CD4-positive, alpha-beta T cell (primary cell): ENCODE measurements at regions not wholly inside any gene's neighbourhood (a gene's known extent, or its start where the extent isn't known, plus 50 kb on each side); places are given as distances from the start of the nearest gene placed in this dataset.
"Not testable (repeated sequence)": the region's sequence is repeated elsewhere in the genome, so short reads cannot be mapped to it uniquely, and the experiment has no call there.

ENCODE experiments used
- ATAC-seq: fragments of 200-7000 bp; cut with Tn5 transposase; one replicate; pipeline ENCODE4 v1.10.0; 2022; ENCODE audit warnings: mild to moderate bottlenecking; ENCODE audit not compliant: poor library complexity
- CTCF ChIA-PET: fragments of 350-600 bp; sonication (Branson Sonifier 250); formaldehyde crosslinking; loops from one replicate; lab custom pipeline; 2021; ENCODE audit warnings: antibody characterized with exemption, inconsistent platforms; lab: Charles Lee
- POLR2A ChIA-PET: fragments of 350-600 bp; sonication (Branson Sonifier 250); formaldehyde crosslinking; loops from one replicate; lab custom pipeline; 2021; ENCODE audit warnings: antibody characterized with exemption, inconsistent platforms; lab: Charles Lee
- DNase-seq, 14 experiments: peaks; one replicate each; pipeline ENCODE4 v3.0.0-alpha.2; 2013 to 2020; ENCODE audit warnings: mixed read lengths in 2 of 14
- H3K27ac ChIP-seq, 2 donors: one replicate each; pipeline versions ENCODE4 v1.5.1 to v1.7.0; 2013; ENCODE audit warnings: low read length in 2 of 2, low read depth in 1 of 2, mild to moderate bottlenecking in 1 of 2
- H3K27me3 ChIP-seq, 2 experiments: 1 replicate in 1 of 2; 2 replicates in 1 of 2; pipeline versions ENCODE4 v1.6.1 to v1.7.0; 2013; ENCODE audit warnings: low read length in 2 of 2, control low read depth in 1 of 2, mild to moderate bottlenecking in 1 of 2, moderate library complexity in 1 of 2; ENCODE audit not compliant: insufficient read depth in 2 of 2, control insufficient read depth in 1 of 2
- H3K36me3 ChIP-seq: one replicate; pipeline ENCODE4 v1.6.1; 2013; ENCODE audit warnings: low read length, control low read depth; ENCODE audit not compliant: insufficient read depth
- H3K4me1 ChIP-seq: one replicate; pipeline ENCODE4 v1.6.1; 2013; ENCODE audit warnings: low read length, control low read depth; ENCODE audit not compliant: insufficient read depth
- H3K4me3 ChIP-seq: one replicate; pipeline ENCODE4 v1.5.1; 2013; ENCODE audit warnings: mild to moderate bottlenecking, low read length, moderate library complexity
- H3K9me3 ChIP-seq, 2 experiments: 1 replicate in 1 of 2; 2 replicates in 1 of 2; pipeline versions ENCODE4 v1.6.1 to v1.7.0; 2013; ENCODE audit warnings: low read length in 2 of 2, mild to moderate bottlenecking in 2 of 2, control low read depth in 1 of 2, moderate library complexity in 1 of 2; ENCODE audit not compliant: control insufficient read depth in 1 of 2, insufficient read depth in 1 of 2
- H3K27ac Mint-ChIP-seq: one replicate; pipeline ENCODE4 v1.8.0; 2020; ENCODE audit warnings: mixed read lengths
- H3K27me3 Mint-ChIP-seq: one replicate; pipeline ENCODE4 v1.8.0; 2021; ENCODE audit warnings: mixed read lengths
- H3K36me3 Mint-ChIP-seq: one replicate; pipeline ENCODE4 v1.8.0; 2021; ENCODE audit warnings: low read depth, mixed read lengths
- H3K4me1 Mint-ChIP-seq: one replicate; pipeline ENCODE4 v1.8.0; 2021; ENCODE audit warnings: low read depth, mixed read lengths
- H3K4me3 Mint-ChIP-seq: one replicate; pipeline ENCODE4 v1.8.0; 2020; ENCODE audit warnings: mild to moderate bottlenecking, mixed read lengths
- H3K9me3 Mint-ChIP-seq: one replicate; pipeline ENCODE4 v1.8.0; 2020; ENCODE audit warnings: mixed read lengths
- CTCF ChIP-seq: fragments of 200-600 bp; IDR thresholded peaks from one replicate; pipeline ENCODE4 v1.8.0; 2022; ENCODE audit warnings: antibody characterized with exemption, mild to moderate bottlenecking
- intact Hi-C, 2 experiments: fragments of 100-400 bp; cut with DNase I in 1 of 2; cut with micrococcal nuclease in 1 of 2; formaldehyde crosslinking; loops; one replicate each; pipeline versions ENCODE4 v1.15.1 to v1.9.0; 2023 to 2025; cut with DNase I, micrococcal nuclease

DNA sequence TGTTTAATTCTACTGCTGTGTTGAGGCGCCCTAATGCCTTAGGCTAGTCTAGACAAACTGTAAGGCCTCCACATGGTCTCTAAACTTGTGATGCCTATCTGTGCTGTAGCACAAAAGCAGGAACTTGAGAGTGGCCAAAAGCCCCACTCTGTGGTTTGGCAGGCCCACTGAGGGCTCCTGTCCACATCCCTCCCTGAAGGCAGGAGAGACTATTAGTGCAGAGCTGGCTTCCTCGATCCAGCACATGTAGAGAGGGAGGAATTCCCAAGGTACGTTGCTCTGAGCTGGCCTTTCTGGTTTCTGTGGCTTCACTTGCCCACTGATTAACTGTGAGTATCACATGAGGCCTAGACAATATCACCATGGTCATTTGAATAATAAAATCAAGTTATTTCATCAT, 90.6 kb downstream of the POLR2M start:
- no peak for TF ChIP-seq CTCF
- ATAC-seq (no peak), DNase-seq (no peak)
- H3K9me3 ChIP-seq = no peaks in the 10 kb centered on the region
- H3K4me1 Mint-ChIP-seq = no peaks in the 10 kb centered on the region
- no peak overlapping the region for H3K4me3 ChIP-seq
- H3K36me3 Mint-ChIP-seq = no peaks in the 10 kb centered on the region
- H3K4me3 Mint-ChIP-seq = no peak overlapping the region
- no peak overlapping the region for H3K27ac ChIP-seq
- no peaks in the 10 kb centered on the region for H3K27me3 Mint-ChIP-seq
- no peaks in the 10 kb centered on the region for H3K4me1 ChIP-seq
- no peaks in the 10 kb centered on the region for H3K9me3 Mint-ChIP-seq
- H3K36me3 ChIP-seq = no peaks in the 10 kb centered on the region
- ChIA-PET CTCF (interaction anchor here (0.9 kb wide), 1 partner anchor 64 kb away, joined by 3 read pairs; no protein-coding TSS in a partner anchor), POLR2A (no interaction called here)
- H3K27me3 ChIP-seq = peaks cover 0 to 5% of the 10 kb centered on the region in 2 experiments
- intact Hi-C loops = no loop called here
- H3K27ac Mint-ChIP-seq = no peak overlapping the region

DNA sequence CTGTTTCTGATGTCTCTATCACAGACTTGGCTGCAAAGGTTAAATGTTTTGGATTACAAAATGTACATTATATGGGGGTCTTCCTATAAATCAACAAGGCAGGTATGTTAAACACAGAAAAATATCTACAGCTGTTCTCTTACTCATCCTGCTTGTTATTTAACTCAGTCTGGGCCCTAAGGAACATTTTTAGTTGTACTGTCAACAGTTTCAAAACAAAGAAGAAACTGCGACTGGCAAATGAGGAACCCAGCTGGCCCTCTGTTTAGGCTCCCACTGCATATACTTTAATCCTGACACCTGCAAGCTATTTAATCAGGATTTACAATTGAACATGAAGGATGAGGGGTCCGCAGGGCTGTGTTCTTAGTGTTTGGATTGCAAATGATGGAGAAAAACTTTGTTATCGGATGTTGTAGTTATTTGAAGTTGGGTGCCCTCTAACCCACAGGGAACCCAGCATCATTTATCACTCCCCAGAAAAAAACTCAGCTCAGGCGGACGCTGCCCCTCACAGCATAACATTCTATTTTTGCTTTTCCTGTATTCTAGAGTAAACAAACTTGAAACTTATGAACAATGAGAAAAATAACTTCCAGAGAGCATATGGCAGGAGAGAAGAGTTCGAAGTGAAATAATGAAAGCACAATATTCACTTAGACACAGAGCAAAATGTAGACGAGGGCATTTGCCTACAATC, 91.2 kb downstream of the POLR2M start:
- H3K4me3 ChIP-seq = no peak overlapping the region
- H3K36me3 Mint-ChIP-seq = no peaks in the 10 kb centered on the region
- no peaks in the 10 kb centered on the region for H3K4me1 ChIP-seq
- no peaks in the 10 kb centered on the region for H3K36me3 ChIP-seq
- no peak overlapping the region for H3K4me3 Mint-ChIP-seq
- TF ChIP-seq CTCF = no peak
- H3K9me3 ChIP-seq = no peaks in the 10 kb centered on the region
- intact Hi-C loops = no loop called here
- DNase-seq (no peak), ATAC-seq (no peak)
- POLR2A ChIA-PET = no interaction called here
- H3K27me3 ChIP-seq = peaks cover 0 to 5% of the 10 kb centered on the region in 2 experiments
- no peaks in the 10 kb centered on the region for H3K9me3 Mint-ChIP-seq
- no peaks in the 10 kb centered on the region for H3K27me3 Mint-ChIP-seq
- no peak overlapping the region for H3K27ac Mint-ChIP-seq
- CTCF ChIA-PET = no interaction called here
- H3K27ac ChIP-seq = no peak overlapping the region
- H3K4me1 Mint-ChIP-seq = no peaks in the 10 kb centered on the region

DNA sequence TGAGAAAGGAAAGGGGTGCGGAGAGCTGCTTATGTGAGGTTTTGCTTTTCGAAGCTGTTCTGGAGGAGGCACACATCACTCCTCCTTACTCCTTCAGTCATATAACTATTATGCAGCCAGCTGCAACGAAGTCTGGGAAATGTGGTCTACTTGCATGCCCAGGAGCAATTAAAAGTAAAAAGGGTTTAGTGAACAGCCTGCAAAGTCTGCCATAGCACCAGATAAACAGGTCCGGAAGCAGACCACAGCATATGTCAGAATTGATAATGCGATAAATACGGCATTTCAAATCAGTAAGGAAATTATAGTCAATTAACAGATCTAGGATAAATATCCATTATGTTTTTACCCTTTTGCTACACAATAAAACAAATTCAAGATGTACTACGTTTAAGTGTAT, 99.5 kb downstream of the POLR2M start:
- H3K36me3 ChIP-seq = no peaks in the 10 kb centered on the region
- ChIA-PET CTCF (no interaction called here), POLR2A (no interaction called here)
- H3K27me3 ChIP-seq = no peaks in the 10 kb centered on the region
- no peak overlapping the region for H3K27ac ChIP-seq
- Mint-ChIP-seq H3K27me3 (no peaks in the 10 kb centered on the region), H3K36me3 (no peaks in the 10 kb centered on the region), H3K4me1 (no peaks in the 10 kb centered on the region), H3K9me3 (peaks cover 2% of the 10 kb centered on the region), H3K27ac (no peak overlapping the region), H3K4me3 (no peak overlapping the region)
- intact Hi-C loops = no loop called here
- ATAC-seq (no peak), DNase-seq (no peak)
- H3K4me3 ChIP-seq = no peak overlapping the region
- no peaks in the 10 kb centered on the region for H3K9me3 ChIP-seq
- no peak for TF ChIP-seq CTCF
- H3K4me1 ChIP-seq = no peaks in the 10 kb centered on the region

GRCh38 chr15:57809285-57809684, 102.8 kb downstream of the POLR2M start:
- POLR2A ChIA-PET, ATAC-seq, H3K27ac Mint-ChIP-seq, H3K36me3 ChIP-seq, DNase-seq, H3K9me3 Mint-ChIP-seq, H3K9me3 ChIP-seq, H3K27ac ChIP-seq, H3K4me3 ChIP-seq, H3K4me1 Mint-ChIP-seq, H3K27me3 ChIP-seq, H3K27me3 Mint-ChIP-seq, H3K36me3 Mint-ChIP-seq, H3K4me1 ChIP-seq, H3K4me3 Mint-ChIP-seq, CTCF ChIA-PET, intact Hi-C loops: not testable (repeated sequence)
